Ovary (tissue), 3 donors: ENCODE measurements at regions not wholly inside any gene's neighbourhood (a gene's known extent, or its start where the extent isn't known, plus 50 kb on each side); places are given as distances from the start of the nearest gene placed in this dataset.

Experiments
- EP300 ChIP-seq: sonication (generic); formaldehyde crosslinking; IDR thresholded peaks from one replicate; pipeline ENCODE4 v1.6.1; 2017; ENCODE audit warnings: antibody characterized with exemption
- TF ChIP-seq, protein P1 (sequence below), 3 donors: fragments of 450-650 bp in 2 of 3; fragments of 200-600 bp in 1 of 3; IDR thresholded peaks; one replicate each; pipeline versions ENCODE4 v1.5.1 to v1.8.0; 2016 to 2022; ENCODE audit warnings: antibody characterized with exemption in 3 of 3, mild to moderate bottlenecking in 1 of 3
- donor health status: DM: no; HTN: no; CAD: no.

DNA sequence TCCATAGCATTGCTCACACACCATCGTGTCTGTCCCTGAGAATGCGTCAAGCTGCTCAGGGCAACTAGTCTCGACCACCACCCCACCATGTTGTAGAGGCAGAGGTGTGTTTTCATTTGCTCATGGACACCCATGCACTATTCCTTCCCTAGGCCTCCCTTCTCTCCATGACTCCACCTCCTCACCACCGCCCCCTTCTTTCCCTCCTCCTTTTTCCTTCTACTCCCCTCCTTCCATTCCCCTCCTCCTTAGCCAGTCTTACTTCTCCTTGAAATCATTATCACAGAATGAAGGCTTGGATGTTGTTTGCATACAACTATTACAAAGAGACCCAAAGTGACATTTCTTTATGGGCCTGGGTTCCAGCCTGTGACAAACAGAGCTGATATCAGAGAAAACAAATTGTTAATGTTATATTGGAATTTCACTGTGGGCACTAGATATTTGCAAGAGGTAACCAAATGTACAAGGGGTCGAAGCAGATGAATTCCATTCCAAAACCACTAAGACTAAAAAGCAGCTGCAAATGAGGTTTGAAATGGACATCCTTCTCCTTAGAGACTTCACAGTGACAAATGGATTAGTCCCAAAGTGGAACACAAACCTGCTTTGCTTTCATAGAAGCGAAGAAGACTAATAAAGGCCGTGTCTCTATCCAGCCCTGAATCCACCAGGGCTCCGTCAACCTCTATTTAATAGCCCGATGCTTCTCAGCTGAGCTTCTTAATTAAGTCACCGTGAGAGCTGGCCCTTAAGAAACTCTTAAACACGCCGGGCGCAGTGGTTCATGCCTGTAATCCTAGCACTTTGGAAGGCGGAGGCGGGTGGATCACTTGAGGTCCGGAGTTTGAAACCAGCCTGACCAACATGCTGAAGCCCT is 275.8 kb upstream of the SULF2 start:
- TF ChIP-seq, protein P1, sequence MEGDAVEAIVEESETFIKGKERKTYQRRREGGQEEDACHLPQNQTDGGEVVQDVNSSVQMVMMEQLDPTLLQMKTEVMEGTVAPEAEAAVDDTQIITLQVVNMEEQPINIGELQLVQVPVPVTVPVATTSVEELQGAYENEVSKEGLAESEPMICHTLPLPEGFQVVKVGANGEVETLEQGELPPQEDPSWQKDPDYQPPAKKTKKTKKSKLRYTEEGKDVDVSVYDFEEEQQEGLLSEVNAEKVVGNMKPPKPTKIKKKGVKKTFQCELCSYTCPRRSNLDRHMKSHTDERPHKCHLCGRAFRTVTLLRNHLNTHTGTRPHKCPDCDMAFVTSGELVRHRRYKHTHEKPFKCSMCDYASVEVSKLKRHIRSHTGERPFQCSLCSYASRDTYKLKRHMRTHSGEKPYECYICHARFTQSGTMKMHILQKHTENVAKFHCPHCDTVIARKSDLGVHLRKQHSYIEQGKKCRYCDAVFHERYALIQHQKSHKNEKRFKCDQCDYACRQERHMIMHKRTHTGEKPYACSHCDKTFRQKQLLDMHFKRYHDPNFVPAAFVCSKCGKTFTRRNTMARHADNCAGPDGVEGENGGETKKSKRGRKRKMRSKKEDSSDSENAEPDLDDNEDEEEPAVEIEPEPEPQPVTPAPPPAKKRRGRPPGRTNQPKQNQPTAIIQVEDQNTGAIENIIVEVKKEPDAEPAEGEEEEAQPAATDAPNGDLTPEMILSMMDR (IDR thresholded peaks at IDR 0.05), result no peak
- no peak for TF ChIP-seq EP300
